PC-9 (cell line): ENCODE measurements at regions not wholly inside any gene's neighbourhood (a gene's known extent, or its start where the extent isn't known, plus 50 kb on each side); places are given as distances from the start of the nearest gene placed in this dataset.

Experiments
- EZH2 ChIP-seq: fragments of 200-600 bp; sonication (generic); IDR thresholded peaks from 2 replicates; pipeline ENCODE4 v1.8.0; 2017; ENCODE audit warnings: antibody characterized with exemption, low read depth
- TF ChIP-seq, protein P1 (sequence below): fragments of 200-600 bp; sonication (generic); conservative IDR thresholded peaks from 2 replicates; pipeline ENCODE4 v1.6.1; 2017; ENCODE audit warnings: mixed run types, antibody characterized with exemption, mild to moderate bottlenecking, moderate library complexity

DNA sequence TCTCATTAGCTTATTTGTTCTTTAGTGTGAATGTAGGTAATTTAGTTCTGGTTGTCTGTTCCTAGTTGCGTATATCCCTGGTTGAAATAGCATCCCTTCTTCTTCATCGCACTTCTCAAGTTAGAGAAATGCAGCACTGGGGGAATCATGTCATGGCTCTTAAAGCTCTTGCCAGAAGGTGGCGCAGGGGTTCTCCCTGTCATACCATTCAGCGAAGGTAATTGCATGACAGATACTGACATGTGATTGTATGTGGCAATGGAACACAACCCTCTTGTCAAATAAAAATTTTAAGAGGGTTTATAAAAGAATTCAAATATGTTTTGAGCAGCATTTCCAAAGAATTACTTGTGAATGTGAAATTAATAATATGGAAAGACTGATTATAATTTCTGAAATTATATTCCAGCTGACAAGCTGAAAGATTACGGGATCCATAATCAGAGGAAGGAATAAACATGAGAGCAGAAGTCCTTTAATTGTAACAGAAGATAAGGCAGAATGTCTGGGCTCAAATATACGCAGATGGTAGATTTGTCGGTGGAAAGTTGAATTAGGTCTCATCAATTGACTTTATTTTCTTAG, 411.7 kb downstream of the DSEL start:
- TF ChIP-seq, protein P1, sequence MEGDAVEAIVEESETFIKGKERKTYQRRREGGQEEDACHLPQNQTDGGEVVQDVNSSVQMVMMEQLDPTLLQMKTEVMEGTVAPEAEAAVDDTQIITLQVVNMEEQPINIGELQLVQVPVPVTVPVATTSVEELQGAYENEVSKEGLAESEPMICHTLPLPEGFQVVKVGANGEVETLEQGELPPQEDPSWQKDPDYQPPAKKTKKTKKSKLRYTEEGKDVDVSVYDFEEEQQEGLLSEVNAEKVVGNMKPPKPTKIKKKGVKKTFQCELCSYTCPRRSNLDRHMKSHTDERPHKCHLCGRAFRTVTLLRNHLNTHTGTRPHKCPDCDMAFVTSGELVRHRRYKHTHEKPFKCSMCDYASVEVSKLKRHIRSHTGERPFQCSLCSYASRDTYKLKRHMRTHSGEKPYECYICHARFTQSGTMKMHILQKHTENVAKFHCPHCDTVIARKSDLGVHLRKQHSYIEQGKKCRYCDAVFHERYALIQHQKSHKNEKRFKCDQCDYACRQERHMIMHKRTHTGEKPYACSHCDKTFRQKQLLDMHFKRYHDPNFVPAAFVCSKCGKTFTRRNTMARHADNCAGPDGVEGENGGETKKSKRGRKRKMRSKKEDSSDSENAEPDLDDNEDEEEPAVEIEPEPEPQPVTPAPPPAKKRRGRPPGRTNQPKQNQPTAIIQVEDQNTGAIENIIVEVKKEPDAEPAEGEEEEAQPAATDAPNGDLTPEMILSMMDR, result peak; percentile 82
- TF ChIP-seq EZH2, result no peak
